GM19438 (cell line): ENCODE measurements at regions not wholly inside any gene's neighbourhood (a gene's known extent, or its start where the extent isn't known, plus 50 kb on each side); places are given as distances from the start of the nearest gene placed in this dataset.

Source experiments
- ATAC-seq: cut with Tn5 transposase; IDR thresholded peaks from one replicate; pipeline ENCODE4 v1.9.1; 2021; ENCODE audit warnings: low read depth; ENCODE audit not compliant: unreplicated experiment

GRCh38 chr7:45343746-45344145, 186.2 kb downstream of the RAMP3 start:
- no peak for ATAC-seq

GRCh38 chr7:45347804-45348203, 190.2 kb downstream of the RAMP3 start:
- no peak for ATAC-seq

- ATAC-seq = no peak
Measured at GRCh38 chr7:45349090-45349489, 191.5 kb downstream of the RAMP3 start.

- no peak for ATAC-seq
Measured at GRCh38 chr7:45350896-45351295, 193.3 kb downstream of the RAMP3 start.

GRCh38 chr7:45358287-45358686, 200.7 kb downstream of the RAMP3 start:
- no peak for ATAC-seq

GRCh38 chr7:45359250-45359649, 201.7 kb downstream of the RAMP3 start:
- no peak for ATAC-seq

GRCh38 chr7:45359776-45360175, 202.2 kb downstream of the RAMP3 start:
- no peak for ATAC-seq

- ATAC-seq = no peak
Measured at GRCh38 chr7:45363669-45364068, 206.1 kb downstream of the RAMP3 start.

GRCh38 chr7:45365341-45365740, 207.8 kb downstream of the RAMP3 start:
- ATAC-seq = no peak

- no peak for ATAC-seq
Measured at GRCh38 chr7:45366475-45366874, 207.7 kb upstream of the ADCY1 start.

- ATAC-seq = no peak
Measured at GRCh38 chr7:45367026-45367425, 207.1 kb upstream of the ADCY1 start.

GRCh38 chr7:45368129-45368807, 205.9 kb upstream of the ADCY1 start:
- no peak for ATAC-seq

GRCh38 chr7:45384499-45384898, 189.7 kb upstream of the ADCY1 start:
- ATAC-seq = no peak

GRCh38 chr7:45387837-45388236, 186.3 kb upstream of the ADCY1 start:
- no peak for ATAC-seq

- ATAC-seq = no peak
Measured at GRCh38 chr7:45389073-45389872, 184.9 kb upstream of the ADCY1 start.

GRCh38 chr7:45390180-45390579, 184.0 kb upstream of the ADCY1 start:
- ATAC-seq = no peak

GRCh38 chr7:45390731-45391130, 183.4 kb upstream of the ADCY1 start:
- no peak for ATAC-seq

- no peak for ATAC-seq
Measured at GRCh38 chr7:45391618-45392451, 182.3 kb upstream of the ADCY1 start.

GRCh38 chr7:45394117-45394708, 180.0 kb upstream of the ADCY1 start:
- ATAC-seq = no peak

- no peak for ATAC-seq
Measured at GRCh38 chr7:45399069-45399468, 175.1 kb upstream of the ADCY1 start.

GRCh38 chr7:45400680-45401079, 173.5 kb upstream of the ADCY1 start:
- ATAC-seq = no peak
